HL-60 (cell line): ENCODE measurements at regions not wholly inside any gene's neighbourhood (a gene's known extent, or its start where the extent isn't known, plus 50 kb on each side); places are given as distances from the start of the nearest gene placed in this dataset.

Experiments
- DNase-seq, 2 experiments: peaks; one replicate each; pipeline ENCODE4 v3.0.0-alpha.2; 2010 to 2020; ENCODE audit warnings: low read depth in 1 of 2, low spot score in 1 of 2
- H3K27ac ChIP-seq: fragments of 250-450 bp; sonication (Bioruptor Pico); replicated peaks from 2 replicates; pipeline ENCODE4 v1.5.1; 2020; ENCODE audit warnings: mild to moderate bottlenecking, moderate library complexity
- H3K27me3 ChIP-seq: fragments of 250-450 bp; sonication (Bioruptor Pico); 2 replicates; pipeline ENCODE4 v1.5.1; 2021; ENCODE audit warnings: mild to moderate bottlenecking, moderate library complexity; ENCODE audit not compliant: insufficient read depth, poor library complexity, severe bottlenecking
- H3K4me3 ChIP-seq: replicated peaks from 2 replicates; pipeline ENCODE4 v1.5.1; 2011; ENCODE audit warnings: mild to moderate bottlenecking, control low read depth, low read length; ENCODE audit not compliant: insufficient read depth
- GABPA ChIP-seq: IDR thresholded peaks from 2 replicates; pipeline ENCODE4 v1.6.1; 2012; ENCODE audit warnings: low read depth
- POLR2AphosphoS5 ChIP-seq: IDR thresholded peaks from 2 replicates; pipeline ENCODE4 v1.6.1; 2012; ENCODE audit warnings: low read depth
- REST ChIP-seq: IDR thresholded peaks from 2 replicates; pipeline ENCODE4 v1.6.1; 2012; ENCODE audit warnings: low read depth; ENCODE audit not compliant: insufficient replicate concordance
- SPI1 ChIP-seq: IDR thresholded peaks from 2 replicates; pipeline ENCODE4 v1.6.1; 2012; ENCODE audit warnings: low read depth, mild to moderate bottlenecking, borderline replicate concordance
- TF ChIP-seq, protein P1 (sequence below): IDR thresholded peaks from one replicate; pipeline ENCODE4 v1.5.1; 2011; ENCODE audit warnings: low read length, control low read depth, inconsistent platforms; ENCODE audit not compliant: insufficient read depth

GRCh38 chr6:139663996-139664395 is 289.5 kb upstream of the CITED2 start:
- DNase-seq: no peak
- TF ChIP-seq GABPA (no peak), POLR2AphosphoS5 (no peak), SPI1 (no peak), REST (no peak)
- TF ChIP-seq, protein P1, sequence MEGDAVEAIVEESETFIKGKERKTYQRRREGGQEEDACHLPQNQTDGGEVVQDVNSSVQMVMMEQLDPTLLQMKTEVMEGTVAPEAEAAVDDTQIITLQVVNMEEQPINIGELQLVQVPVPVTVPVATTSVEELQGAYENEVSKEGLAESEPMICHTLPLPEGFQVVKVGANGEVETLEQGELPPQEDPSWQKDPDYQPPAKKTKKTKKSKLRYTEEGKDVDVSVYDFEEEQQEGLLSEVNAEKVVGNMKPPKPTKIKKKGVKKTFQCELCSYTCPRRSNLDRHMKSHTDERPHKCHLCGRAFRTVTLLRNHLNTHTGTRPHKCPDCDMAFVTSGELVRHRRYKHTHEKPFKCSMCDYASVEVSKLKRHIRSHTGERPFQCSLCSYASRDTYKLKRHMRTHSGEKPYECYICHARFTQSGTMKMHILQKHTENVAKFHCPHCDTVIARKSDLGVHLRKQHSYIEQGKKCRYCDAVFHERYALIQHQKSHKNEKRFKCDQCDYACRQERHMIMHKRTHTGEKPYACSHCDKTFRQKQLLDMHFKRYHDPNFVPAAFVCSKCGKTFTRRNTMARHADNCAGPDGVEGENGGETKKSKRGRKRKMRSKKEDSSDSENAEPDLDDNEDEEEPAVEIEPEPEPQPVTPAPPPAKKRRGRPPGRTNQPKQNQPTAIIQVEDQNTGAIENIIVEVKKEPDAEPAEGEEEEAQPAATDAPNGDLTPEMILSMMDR: no peak
- no peak overlapping the region for H3K27ac ChIP-seq
- H3K27me3 ChIP-seq: no peaks in the 10 kb centered on the region
- no peak overlapping the region for H3K4me3 ChIP-seq

DNA sequence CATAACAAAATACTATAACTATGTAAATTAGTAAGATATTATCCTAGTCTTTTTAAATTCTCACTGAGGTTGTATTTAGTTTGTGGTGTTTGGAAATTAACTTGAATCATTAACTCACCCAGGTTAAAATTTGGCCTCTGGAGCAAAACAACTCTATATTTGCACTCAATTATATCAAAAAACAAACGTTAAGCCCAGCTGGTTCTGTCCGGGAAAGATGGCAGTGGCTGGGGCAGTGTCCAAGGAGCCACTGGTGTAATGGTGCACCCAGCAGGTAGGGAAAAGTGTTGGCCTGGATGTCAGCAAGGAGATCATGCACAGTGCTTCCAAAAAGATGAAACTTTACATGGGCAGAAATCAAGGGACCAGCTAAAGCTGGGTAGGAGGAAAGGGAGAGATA is 285.3 kb upstream of the CITED2 start:
- H3K27ac ChIP-seq: no peak overlapping the region
- TF ChIP-seq REST: no peak
- TF ChIP-seq, protein P1: no peak
- TF ChIP-seq SPI1: no peak
- TF ChIP-seq POLR2AphosphoS5: no peak
- no peak for TF ChIP-seq GABPA
- no peak overlapping the region for H3K4me3 ChIP-seq
- no peak for DNase-seq
- no peaks in the 10 kb centered on the region for H3K27me3 ChIP-seq

GRCh38 chr6:139659196-139659595 is 284.7 kb upstream of the CITED2 start:
- Histone ChIP-seq H3K4me3 (no peak overlapping the region), H3K27me3 (no peaks in the 10 kb centered on the region), H3K27ac (no peak overlapping the region)
- DNase-seq: no peak
- no peak for TF ChIP-seq POLR2AphosphoS5
- no peak for TF ChIP-seq GABPA
- TF ChIP-seq, protein P1: no peak
- no peak for TF ChIP-seq REST
- no peak for TF ChIP-seq SPI1
